Loucy (cell line): ENCODE measurements at regions not wholly inside any gene's neighbourhood (a gene's known extent, or its start where the extent isn't known, plus 50 kb on each side); places are given as distances from the start of the nearest gene placed in this dataset.

Source experiments
- H2AFZ ChIP-seq: fragments of 200-600 bp; sonication (generic); 2 replicates; pipeline ENCODE4 v1.6.0; 2016; ENCODE audit warnings: antibody characterized with exemption, mild to moderate bottlenecking, low read length, moderate library complexity
- H3F3A ChIP-seq: fragments of 200-600 bp; 2 replicates; pipeline ENCODE4 v1.6.0; 2016; ENCODE audit warnings: antibody characterized with exemption, low read depth, mild to moderate bottlenecking
- H3K27me3 ChIP-seq: fragments of 200-600 bp; sonication (generic); 2 replicates; pipeline ENCODE4 v1.6.1; 2014; ENCODE audit warnings: low read length, mild to moderate bottlenecking; ENCODE audit not compliant: insufficient read depth, poor library complexity, severe bottlenecking
- H3K36me3 ChIP-seq: fragments of 200-600 bp; sonication (generic); 2 replicates; pipeline ENCODE4 v1.6.1; 2016; ENCODE audit warnings: low read length; ENCODE audit not compliant: insufficient read depth
- H3K4me1 ChIP-seq: fragments of 200-600 bp; sonication (generic); 2 replicates; pipeline ENCODE4 v1.5.1; 2014; ENCODE audit warnings: low read length, mild to moderate bottlenecking; ENCODE audit not compliant: insufficient read depth, poor library complexity, severe bottlenecking
- H3K4me2 ChIP-seq: fragments of 200-600 bp; sonication (generic); 2 replicates; pipeline ENCODE4 v1.6.0; 2014; ENCODE audit warnings: antibody characterized with exemption, low read length, low read depth, mild to moderate bottlenecking; ENCODE audit not compliant: poor library complexity, severe bottlenecking
- H3K4me3 ChIP-seq: fragments of 200-600 bp; sonication (generic); 2 replicates; pipeline ENCODE4 v1.5.1; 2014; ENCODE audit warnings: low read length, mild to moderate bottlenecking, mixed read lengths; ENCODE audit not compliant: poor library complexity, severe bottlenecking
- H3K79me2 ChIP-seq: fragments of 200-600 bp; sonication (generic); 2 replicates; pipeline ENCODE4 v1.6.1; 2014; ENCODE audit warnings: low read length; ENCODE audit not compliant: insufficient read depth
- H3K9ac ChIP-seq: fragments of 200-600 bp; sonication (generic); 2 replicates; pipeline ENCODE4 v1.6.0; 2014; ENCODE audit warnings: mild to moderate bottlenecking, low read depth, low read length, moderate library complexity; ENCODE audit not compliant: poor library complexity, severe bottlenecking
- H3K9me2 ChIP-seq: fragments of 200-600 bp; sonication (generic); replicated peaks from 2 replicates; pipeline ENCODE4 v1.6.1; 2016; ENCODE audit warnings: low read depth, low read length, mixed read lengths
- H3K9me3 ChIP-seq: fragments of 200-600 bp; sonication (generic); 2 replicates; pipeline ENCODE4 v1.6.1; 2014; ENCODE audit warnings: mild to moderate bottlenecking, antibody characterized with exemption, low read length, low read depth; ENCODE audit not compliant: insufficient read depth
- H4K20me1 ChIP-seq: fragments of 200-600 bp; sonication (generic); 2 replicates; pipeline ENCODE4 v1.6.0; 2014; ENCODE audit warnings: antibody characterized with exemption, low read length, mild to moderate bottlenecking; ENCODE audit not compliant: insufficient read depth, poor library complexity, severe bottlenecking
- EZH2phosphoT487 ChIP-seq: fragments of 200-600 bp; IDR thresholded peaks from 2 replicates; pipeline ENCODE4 v1.6.1; 2018; ENCODE audit warnings: antibody characterized with exemption, mild to moderate bottlenecking, moderate library complexity, borderline replicate concordance
- TF ChIP-seq, protein P1 (sequence below): fragments of 200-600 bp; sonication (generic); conservative IDR thresholded peaks from 2 replicates; pipeline ENCODE4 v1.5.1; 2014; ENCODE audit warnings: mild to moderate bottlenecking, antibody characterized with exemption, low read length

DNA sequence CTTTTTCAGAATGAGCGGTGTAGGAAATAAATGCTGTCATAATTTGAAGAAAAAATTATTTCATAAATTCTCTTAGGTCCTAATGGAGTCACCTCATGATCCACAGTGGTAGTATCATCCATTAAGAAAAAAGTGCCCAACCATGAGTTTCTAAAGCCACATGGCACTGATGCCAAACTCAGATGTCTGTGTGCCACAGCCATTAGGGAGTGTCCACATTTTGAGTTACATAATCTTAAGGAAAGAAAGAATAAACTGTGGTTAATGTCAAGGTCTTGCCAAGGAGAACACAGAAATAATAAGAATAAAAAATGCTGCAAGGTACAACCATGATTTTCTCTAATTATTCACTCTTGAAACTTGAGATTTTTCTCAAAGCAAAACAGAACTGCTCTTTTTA lies 1101.8 kb downstream of the SORCS3 start:
- Histone ChIP-seq H3K4me3 (no peak overlapping the region), H3K9me3 (no peaks in the 10 kb centered on the region), H3K4me2 (no peak overlapping the region), H3K36me3 (no peaks in the 10 kb centered on the region), H3K9me2 (no peaks in the 10 kb centered on the region), H3K4me1 (no peaks in the 10 kb centered on the region), H3F3A (no peaks in the 10 kb centered on the region), H2AFZ (no peak overlapping the region), H3K79me2 (no peaks in the 10 kb centered on the region), H3K27me3 (no peaks in the 10 kb centered on the region), H3K9ac (no peak overlapping the region), H4K20me1 (no peaks in the 10 kb centered on the region)
- TF ChIP-seq EZH2phosphoT487, result no peak
- TF ChIP-seq, protein P1, sequence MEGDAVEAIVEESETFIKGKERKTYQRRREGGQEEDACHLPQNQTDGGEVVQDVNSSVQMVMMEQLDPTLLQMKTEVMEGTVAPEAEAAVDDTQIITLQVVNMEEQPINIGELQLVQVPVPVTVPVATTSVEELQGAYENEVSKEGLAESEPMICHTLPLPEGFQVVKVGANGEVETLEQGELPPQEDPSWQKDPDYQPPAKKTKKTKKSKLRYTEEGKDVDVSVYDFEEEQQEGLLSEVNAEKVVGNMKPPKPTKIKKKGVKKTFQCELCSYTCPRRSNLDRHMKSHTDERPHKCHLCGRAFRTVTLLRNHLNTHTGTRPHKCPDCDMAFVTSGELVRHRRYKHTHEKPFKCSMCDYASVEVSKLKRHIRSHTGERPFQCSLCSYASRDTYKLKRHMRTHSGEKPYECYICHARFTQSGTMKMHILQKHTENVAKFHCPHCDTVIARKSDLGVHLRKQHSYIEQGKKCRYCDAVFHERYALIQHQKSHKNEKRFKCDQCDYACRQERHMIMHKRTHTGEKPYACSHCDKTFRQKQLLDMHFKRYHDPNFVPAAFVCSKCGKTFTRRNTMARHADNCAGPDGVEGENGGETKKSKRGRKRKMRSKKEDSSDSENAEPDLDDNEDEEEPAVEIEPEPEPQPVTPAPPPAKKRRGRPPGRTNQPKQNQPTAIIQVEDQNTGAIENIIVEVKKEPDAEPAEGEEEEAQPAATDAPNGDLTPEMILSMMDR, result no peak

DNA sequence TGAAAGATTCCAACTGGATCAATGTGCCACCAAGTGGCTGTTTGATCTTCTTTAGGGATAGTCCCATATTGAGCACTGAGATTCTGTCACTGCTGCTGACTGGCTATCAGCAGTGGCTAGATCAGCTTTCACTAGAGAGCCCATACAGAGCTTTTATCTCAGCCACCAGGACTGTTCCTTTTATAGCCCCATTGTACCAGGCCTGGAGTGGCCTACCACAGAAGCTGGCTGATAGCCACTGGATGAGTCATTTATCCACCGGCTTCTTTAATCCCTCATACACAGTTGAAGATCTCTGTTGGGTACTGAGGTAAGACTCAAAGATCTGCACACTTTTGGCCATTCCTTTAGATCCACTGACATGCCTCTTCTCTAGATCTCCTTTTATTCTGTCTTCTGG lies 1101.1 kb downstream of the SORCS3 start:
- Histone ChIP-seq H3K36me3 (no peaks in the 10 kb centered on the region), H3K9me2 (no peaks in the 10 kb centered on the region), H3K4me2 (no peak overlapping the region), H4K20me1 (no peaks in the 10 kb centered on the region), H3F3A (no peaks in the 10 kb centered on the region), H3K79me2 (no peaks in the 10 kb centered on the region), H2AFZ (no peak overlapping the region), H3K9me3 (no peaks in the 10 kb centered on the region), H3K27me3 (no peaks in the 10 kb centered on the region), H3K4me1 (no peaks in the 10 kb centered on the region), H3K9ac (no peak overlapping the region), H3K4me3 (no peak overlapping the region)
- TF ChIP-seq EZH2phosphoT487, result no peak
- TF ChIP-seq, protein P1, result no peak

DNA sequence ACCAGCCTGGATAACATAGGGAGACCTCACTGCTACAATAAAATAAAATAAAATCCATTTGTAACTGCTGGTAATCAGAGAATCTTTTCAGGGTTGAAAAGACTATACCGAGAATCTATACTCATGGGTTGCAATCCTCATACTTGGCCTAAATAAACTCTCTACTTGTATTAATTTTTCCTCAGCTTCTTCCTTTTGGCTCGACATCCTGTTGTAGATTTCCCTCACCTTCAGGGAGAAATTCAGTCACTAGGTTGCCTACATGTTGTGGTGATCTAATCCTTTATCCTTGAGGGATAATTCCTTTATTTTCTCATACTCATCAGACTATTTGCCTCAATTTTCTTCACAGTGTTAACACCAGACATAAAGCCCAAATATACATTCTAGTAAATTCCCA lies 1093.4 kb downstream of the SORCS3 start:
- Histone ChIP-seq H3K36me3 (no peaks in the 10 kb centered on the region), H3K9ac (no peak overlapping the region), H3K4me1 (no peaks in the 10 kb centered on the region), H3F3A (no peaks in the 10 kb centered on the region), H3K4me2 (no peak overlapping the region), H3K9me3 (no peaks in the 10 kb centered on the region), H3K4me3 (no peak overlapping the region), H4K20me1 (no peaks in the 10 kb centered on the region), H3K79me2 (no peaks in the 10 kb centered on the region), H3K9me2 (no peaks in the 10 kb centered on the region), H3K27me3 (no peaks in the 10 kb centered on the region), H2AFZ (no peak overlapping the region)
- TF ChIP-seq, protein P1, result no peak
- TF ChIP-seq EZH2phosphoT487, result no peak
